NCI-H2227 (cell line): ENCODE measurements at regions not wholly inside any gene's neighbourhood (a gene's known extent, or its start where the extent isn't known, plus 50 kb on each side); places are given as distances from the start of the nearest gene placed in this dataset.

ENCODE experiments used
- DNase-seq: peaks from one replicate; lab custom pipeline; 2025; ENCODE audit not compliant: unreplicated experiment; lab: John Stamatoyannopoulos, UW

DNA sequence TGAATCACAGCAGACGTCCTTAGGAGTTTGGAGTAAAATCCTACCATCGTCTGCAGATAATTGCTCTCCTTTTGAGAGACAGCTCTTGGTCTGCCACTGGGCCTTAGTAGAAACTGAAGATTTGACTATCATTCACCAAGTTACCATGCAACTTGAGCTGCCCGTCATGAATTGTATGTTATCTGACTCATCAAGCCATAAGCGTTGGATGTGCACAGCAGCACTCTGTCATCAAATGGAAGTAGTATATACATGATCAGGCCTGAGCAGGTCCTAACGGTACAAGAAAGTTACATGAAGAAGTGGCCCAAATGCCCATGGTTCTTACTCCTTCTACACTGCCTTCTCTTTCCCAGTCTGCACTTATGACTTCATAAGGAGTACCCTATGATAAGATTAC lies 317.8 kb downstream of the GPATCH2 start:
- DNase-seq: no peak

DNA sequence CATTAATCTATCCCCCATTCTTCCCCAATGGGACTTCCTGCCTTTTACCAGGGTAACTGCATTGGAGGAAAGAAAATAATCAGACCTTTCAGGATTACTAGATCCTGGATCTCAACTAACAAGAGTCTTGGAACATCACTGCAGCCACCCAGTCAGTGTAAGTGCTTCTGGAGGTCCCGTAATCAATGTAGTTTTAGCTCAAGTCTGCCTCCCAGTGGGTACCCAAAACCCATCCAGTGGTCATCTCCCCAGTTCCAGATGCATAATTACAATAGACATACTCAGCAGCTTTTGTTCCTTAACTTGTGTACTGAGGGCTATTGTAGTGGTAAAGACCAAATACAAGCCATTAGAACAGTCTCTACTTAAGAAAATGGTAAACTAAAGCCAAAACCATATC lies 319.1 kb downstream of the GPATCH2 start:
- no peak for DNase-seq

DNA sequence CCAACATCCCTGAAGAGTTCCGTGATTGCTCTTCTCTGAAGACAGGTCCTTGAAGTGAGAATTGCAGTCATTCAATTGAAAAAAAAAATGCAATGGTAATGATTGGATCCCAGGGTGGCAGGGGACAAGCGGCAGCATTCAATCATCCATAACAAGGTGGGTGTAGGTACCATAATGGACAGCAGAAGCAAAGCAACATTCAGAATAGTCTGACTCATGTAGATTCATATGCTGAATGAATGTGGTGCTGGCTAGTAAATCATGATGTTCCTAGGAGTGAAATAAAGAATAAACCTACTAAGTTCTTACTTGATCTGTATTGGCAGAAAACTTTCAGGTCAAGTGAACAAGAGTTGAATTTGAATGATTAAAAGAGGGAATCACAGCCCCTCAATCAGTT lies 319.6 kb downstream of the GPATCH2 start:
- DNase-seq: no peak

DNA sequence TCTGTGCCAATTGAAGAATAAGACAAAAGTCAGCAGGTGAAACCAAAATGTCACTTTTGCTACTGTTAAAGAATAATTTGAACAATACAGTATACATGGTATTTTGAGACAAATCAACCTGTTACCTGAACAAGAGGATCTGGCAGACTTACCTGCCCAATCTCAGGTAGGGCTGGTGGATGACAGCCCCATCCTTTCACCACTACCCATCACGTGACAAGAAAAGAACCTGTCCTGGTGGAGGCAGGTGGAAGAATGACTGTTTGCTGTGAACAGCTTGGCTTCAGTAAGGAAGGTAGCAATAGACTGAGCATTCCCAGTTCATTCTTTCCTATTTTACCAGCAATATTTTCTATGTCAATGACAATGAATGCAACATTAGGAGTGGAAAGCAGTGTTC lies 349.6 kb downstream of the GPATCH2 start:
- no peak for DNase-seq

DNA sequence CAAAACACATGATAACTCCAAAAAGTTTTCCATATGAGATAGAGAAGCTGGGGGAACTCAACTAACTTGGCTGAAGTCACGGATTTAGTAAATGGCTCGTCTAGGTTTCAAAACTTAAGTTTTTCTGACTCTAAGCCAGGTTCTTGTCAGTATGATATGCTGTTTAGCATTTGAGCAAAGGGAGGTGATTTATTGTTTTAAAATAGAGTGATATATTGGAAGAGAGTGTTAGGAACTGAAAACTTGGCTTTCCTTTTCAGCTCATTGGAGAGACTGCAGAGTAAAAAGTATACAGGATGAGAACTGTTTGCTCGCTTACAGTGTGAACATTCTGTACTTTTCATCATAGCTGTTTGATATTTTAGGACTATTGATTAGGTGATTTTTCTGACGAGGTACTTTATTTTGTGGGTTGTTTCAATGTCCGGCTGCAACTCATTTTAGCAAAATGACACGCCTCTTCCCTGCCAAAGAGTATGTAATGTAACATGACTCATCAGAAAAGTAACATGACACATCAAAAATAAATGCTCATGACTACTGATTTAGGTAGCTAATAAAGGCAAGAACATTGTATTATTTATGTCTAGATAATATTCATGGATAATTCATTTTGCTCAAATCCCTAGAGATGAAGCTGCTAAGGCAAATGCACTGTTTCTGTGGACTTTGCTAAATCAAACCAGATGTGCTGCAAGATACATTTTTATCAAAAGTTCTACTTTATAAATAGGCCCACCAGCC lies 355.1 kb downstream of the GPATCH2 start:
- DNase-seq: no peak

DNA sequence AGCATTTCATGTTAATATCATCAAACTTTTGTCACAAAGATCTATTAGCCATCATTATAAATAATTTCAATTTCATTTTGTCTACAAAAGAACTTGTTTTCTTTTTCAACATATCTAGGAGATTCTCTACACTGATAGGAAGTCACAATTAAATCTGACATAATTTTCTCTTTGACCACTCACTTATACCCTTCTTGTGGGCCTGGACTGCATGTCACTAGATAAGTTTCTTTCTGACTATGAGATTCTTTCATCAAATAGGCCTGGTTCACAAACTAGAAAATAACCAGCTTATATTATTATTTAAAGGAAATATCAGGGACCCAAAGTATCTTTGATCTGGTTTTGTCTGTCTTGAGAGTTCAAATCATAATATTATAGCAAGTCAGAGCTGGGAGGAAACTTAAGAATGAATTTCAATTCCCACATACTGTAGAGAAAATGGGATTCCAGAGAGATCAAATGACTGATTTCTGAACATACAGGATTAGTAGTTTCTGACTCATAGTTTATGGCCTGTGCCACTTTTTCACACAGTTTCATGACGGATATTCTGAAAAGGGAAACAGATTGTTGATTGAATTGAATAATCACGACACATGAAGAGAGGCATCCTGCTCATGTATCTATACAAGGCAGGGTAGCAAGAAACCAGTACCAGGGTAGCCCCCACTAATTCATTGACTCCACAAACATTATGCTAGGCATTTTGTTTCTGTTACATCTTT lies 355.8 kb downstream of the GPATCH2 start:
- no peak for DNase-seq

DNA sequence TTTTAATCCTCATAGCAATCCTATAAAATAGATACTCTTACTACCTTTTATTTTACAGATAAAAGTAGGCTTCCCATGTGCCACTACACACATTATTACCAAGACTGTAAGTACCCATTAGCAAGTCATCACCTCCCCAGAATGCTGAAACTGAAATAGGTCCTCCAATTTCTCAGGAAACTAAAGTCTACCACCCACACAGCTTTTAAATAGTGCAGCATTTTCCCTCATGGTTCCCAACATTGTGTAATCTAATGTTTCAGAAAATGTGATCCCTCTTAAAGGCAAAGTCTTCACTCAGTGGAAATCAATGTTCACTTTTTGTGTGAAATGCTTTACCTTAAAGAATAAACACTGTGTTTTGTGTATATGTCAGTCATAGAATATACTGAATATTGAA lies 356.5 kb downstream of the GPATCH2 start:
- no peak for DNase-seq

DNA sequence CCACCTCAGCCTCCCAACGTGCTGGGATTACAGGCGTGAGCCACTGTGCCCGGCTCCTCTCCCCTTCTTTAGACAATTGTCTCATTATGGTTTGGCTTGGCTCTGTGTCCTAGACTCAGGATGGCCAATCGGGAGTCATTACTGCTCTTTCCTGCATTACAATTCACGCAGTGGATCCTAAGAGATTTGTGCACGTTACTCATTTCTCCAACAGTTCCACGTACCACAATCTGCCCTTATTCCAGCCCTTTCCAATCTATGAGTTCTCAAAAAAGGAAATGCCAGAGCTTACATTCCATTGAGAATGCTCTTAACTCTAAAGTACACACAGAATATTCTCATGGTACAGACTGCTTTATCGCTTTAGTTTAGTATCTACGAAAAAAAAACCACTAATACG lies 357.0 kb downstream of the GPATCH2 start:
- DNase-seq: no peak

DNA sequence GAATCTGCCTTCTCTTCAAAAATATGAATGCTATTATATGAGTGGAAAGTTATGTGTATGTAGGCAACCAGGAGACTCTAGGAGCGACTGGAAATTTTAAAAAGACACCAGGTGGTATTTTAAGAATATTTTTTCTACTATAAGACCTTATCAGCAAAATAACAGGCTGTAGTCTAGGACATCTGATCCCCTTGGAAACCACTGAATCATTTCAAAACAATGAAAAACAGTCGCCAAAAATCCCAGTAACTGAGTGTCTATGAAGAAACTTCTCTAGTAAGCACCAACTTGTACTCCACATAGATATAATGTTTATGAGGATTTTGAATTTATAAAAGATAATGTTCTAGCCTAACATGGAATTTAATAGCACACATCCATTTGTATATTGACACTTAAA lies 358.5 kb downstream of the GPATCH2 start:
- DNase-seq: no peak

DNA sequence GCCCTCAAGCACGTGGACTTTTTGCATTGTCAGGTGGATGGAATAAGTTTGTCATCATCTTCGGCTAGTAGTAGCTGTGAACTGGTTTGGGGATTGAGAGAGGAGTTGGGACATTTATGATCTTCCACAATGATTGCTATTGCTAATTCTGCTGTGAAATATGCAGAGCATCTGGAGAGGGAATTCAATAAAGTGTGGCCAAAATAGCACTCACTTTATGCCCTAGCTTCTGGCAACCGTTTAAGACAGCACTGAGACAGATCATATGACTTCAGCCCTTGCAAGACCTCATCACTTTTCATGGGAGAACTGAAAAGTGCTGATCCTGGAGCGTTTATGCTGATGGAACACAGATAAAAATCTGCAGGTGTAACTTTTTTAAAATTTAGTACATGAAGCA lies 360.8 kb downstream of the GPATCH2 start:
- no peak for DNase-seq

DNA sequence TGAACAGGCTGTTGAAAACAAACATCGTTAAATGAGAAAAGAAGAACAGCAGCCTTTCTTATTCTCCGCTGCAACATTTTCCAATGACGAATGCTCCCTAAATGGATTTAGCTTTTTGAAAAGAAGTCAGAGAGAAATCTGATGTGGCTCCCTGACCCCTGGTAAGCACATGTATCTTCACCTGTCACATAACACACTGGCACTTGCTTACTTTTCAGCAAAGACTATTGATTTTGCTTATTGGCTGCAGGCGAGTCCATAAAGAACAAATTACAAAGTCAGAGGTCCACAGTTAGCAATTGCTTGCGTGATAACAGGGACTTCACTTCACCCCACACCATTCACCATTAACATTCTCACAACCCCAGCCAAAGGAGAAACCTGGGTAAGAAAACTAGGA lies 362.8 kb downstream of the GPATCH2 start:
- no peak for DNase-seq

DNA sequence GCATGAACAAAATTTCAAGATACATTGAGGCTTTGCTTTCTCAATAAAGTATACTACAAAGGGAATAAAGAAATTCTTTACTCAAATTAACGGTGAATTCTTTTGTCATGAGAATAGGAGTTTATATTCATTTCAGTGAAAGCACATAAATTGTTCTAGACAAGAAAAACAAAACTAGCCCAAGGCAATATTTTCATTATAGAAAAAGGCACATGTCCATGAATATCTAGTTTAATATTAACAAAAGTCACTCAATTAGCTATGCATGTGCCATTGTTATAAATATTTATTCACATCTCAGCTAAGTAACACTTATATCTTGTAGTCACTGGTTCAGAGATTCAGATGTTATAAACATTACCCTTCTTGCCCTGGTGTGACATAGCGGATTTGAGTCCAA lies 369.3 kb downstream of the GPATCH2 start:
- no peak for DNase-seq

DNA sequence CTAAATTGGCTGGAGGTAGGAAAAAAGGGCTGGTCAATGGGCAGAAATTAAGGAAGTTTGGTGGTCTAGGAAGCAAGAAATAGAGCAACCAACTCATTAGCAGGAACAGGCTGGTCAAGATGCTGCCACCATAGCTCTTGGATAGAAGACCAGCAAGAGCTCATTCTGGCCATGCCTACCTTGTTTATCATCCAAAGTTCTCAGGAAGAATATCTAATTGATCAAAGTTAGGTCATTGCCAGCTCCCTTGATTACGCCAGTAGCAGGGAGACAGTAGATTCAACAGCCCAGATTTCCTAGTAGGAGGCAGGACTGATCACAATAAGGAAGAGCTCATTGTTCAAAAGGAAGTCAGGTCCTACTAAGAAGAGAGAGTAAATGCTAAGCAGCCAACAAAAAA lies 370.2 kb downstream of the GPATCH2 start:
- no peak for DNase-seq

DNA sequence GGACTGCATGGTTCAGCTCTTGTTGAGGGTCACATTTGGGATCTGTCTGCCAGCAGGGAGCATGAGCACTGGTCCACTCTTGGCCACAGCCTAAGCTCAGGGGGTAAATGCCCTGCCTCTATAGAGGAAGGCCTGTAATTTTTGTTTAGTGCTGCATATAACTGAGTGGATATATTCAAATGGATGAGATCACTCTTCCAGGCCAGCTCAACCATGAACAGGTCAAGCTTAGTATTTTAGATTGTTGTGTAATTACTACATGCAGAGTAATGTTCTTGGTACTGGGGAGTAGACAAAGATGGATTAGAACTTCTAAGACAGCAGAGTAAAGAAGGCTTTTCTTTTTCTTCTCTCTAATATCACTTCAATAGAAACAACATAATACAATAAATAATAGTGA lies 376.9 kb downstream of the GPATCH2 start:
- no peak for DNase-seq

DNA sequence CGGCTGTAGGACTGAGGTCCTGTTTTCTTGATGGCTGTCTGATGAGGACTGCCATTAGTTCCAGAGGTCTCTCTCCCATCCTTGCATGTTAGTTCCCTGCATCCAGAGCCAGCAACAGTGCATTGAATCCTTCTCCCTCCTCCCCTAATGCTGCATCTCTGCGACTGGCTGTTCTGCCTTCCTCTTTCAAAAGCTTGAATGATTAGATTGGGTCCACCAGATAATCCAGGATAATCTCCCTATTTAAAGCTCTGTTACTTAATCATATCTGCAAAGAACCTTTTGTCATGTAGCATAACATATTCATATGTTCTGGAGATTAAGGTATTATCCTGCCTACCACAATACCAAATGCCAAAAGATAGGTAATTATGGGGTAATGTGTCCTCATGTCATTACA lies 377.5 kb downstream of the GPATCH2 start:
- DNase-seq: no peak

DNA sequence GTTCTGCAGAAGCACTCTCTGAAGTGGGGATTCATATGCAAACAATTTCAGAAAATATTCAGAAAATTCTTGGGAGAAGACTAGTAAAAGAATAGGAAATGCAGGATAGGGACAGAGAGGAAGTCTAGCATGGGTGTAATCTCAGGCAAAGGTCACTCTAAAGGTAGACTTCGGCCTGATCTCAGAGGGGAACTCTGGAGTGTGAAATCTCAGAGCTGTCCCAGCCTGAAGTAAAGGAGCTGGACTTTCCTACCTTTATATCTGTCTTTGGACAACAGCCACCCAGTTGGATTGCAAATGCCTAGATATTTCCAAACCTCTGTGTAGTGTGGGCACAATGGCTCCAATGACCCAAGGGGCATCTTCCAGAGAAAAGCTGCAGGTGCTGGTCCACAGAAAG lies 379.8 kb downstream of the GPATCH2 start:
- no peak for DNase-seq

DNA sequence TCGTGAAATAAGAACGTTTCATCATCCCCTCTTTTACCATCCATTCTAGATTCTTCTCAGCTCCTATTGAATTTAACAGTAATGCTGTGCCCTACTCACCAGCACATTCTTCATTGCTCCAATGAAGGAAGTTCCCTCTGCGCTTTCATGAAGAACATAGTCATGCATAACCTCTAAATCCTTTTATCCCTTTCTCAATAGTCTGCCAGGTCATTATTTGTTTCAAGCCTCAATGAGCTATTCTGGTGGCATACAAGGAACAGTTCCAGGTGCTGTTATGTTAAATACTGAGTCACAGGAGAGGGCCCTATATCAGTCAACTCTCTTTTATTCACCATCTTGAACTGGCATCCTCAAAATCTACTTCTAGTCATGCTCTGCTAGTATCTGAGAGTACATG lies 381.0 kb downstream of the GPATCH2 start:
- DNase-seq: no peak

DNA sequence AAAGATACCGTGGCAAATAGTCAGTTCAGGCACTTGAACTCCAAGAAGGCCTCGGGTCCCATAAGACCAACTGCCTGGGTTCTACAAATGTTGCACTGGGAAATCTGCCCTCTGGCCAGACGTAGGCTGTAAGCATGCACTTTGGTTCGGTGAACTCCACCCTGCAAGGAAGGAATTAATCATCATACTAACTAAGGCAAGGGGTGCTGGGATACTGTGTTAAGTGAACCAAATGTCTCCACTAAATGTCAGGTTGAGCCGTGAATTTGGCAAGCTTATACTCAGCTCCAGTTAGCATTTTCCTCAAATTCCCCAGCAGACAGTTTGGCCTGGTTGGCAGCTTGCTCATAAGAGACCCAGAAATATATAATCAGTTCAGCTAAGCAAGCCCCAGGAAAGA lies 385.9 kb downstream of the GPATCH2 start:
- DNase-seq: no peak

DNA sequence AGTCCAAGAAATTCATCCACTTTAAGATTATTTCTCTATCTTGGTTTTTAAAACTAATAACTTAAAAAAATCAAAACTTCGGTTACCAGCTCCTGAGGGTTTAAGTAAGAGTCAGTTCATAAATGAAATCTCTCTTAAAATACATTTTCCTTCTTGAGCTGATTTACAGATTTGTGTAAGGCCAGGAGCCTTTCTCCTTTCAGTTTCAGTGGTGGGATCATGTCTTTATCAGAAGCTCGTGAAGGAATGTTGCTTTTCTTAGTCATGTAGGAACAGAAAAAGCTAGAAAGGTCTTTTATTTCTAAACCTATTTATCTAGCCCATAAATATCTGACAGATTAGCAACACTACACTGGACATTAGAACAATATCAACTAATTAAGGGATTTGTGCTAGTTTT lies 390.2 kb downstream of the GPATCH2 start:
- DNase-seq: no peak

DNA sequence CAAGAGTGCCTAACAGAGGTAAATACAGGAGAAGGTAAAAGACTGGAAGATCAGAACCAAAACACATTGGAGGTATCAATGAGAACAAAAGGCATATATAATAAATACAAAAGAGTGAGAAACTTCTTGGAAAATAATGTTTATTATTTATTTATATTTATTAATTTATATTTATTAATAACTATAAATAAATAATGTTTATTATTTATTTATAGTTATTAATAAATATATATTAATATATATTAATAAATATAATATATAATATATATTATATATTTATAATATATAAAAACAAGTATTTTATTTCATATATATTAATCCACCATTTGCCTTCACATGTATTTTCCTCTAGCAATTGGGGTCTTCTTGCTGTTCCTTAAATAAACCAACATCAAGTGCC lies 391.9 kb downstream of the GPATCH2 start:
- DNase-seq: no peak

DNA sequence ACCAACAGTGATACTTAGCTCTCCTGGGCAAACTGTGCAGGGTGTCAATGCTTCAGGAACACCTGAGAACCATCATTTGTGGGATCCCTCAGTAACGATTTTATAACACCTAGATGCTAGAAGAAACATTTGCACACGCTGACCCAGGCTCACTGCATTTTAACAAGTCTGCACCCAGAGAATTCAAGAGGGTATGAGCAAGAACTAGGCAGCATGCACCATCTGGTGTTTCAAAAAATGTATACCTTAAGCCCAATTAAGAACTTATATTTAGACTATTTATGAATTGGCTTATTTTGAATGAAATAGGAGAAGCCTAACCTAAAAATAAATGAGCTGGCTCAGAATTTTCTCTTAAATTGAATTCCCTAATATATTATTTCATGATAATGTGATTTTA lies 400.5 kb downstream of the GPATCH2 start:
- DNase-seq: no peak

DNA sequence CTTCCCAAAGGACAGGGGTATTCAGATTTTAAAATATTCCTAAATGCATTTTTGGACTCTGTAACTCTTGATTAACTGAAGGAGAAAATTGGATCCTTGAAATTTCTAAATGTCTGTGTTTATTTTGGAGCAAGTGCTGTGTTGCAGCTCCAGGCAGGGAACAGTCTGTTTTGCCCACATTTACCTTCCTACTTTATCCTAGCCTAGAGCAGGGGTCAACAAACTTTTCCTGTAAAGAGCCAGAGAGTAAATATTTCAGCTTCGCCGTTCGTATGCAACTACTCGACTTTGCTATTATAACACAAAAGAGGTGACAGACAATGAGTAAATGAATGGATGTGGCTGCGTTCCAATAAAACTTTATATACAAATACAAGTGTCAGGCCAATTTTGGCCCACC lies 402.2 kb downstream of the GPATCH2 start:
- DNase-seq: no peak

DNA sequence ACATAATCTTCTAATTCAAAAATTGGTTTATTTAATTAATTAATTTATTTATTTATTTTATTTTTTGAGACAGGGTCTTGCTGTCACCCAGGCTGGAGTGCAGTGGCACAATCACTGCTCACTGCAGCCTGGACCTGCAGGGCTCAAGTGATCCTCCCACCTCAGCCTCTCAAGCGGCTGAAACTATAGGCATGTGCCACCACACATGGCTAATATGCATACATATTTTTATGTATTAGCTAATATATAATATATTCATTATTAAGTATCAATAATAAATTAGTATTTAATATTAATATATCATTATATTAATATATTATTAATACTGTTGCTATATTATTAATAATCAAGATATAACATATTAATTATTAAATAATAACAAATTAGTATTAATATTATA lies 406.7 kb downstream of the GPATCH2 start:
- DNase-seq: no peak
